ENCODE measurements at regions not wholly inside any gene's neighbourhood (a gene's known extent, or its start where the extent isn't known, plus 50 kb on each side); places are given as distances from the start of the nearest gene placed in this dataset.

- 20 to 41% methylated on average over 2 of the region's 2 CpGs for WGBS, 2 donors
- TF ChIP-seq CTCF (IDR thresholded peaks at IDR 0.05) (no peak), POLR2A (IDR thresholded peaks at IDR 0.05) (no peak)
- no peaks in the 10 kb centered on the region for H3K36me3 ChIP-seq
- H3K4me3 ChIP-seq, result peak overlapping the region in 2 of 4 donors; percentile 32 to 44
- no peaks in the 10 kb centered on the region for H3K27me3 ChIP-seq
- intact Hi-C loops (cut with DNase I), result no loop called here
- no peak for DNase-seq
- H3K4me1 ChIP-seq, result peaks cover 3 to 35% (median 6%) of the 10 kb centered on the region in 3 donors
- H3K9me3 ChIP-seq, result no peaks in the 10 kb centered on the region
- H3K27ac ChIP-seq, result peak overlapping the region; percentile 46 to 84 (median 80)
Observed at GRCh38 chr1:59020151-59020997, 236.5 kb upstream of the JUN start.

GRCh38 chr1:59022199-59022598, 238.4 kb upstream of the JUN start:
- no peak overlapping the region for H3K27ac ChIP-seq
- intact Hi-C loops (cut with DNase I), result no loop called here
- no peaks in the 10 kb centered on the region for H3K9me3 ChIP-seq
- 89 to 95% methylated on average over 3 of the region's 3 CpGs for WGBS, 2 donors
- H3K4me3 ChIP-seq, result no peak overlapping the region
- no peaks in the 10 kb centered on the region for H3K27me3 ChIP-seq
- DNase-seq, result no peak
- TF ChIP-seq POLR2A (IDR thresholded peaks at IDR 0.05) (no peak), CTCF (IDR thresholded peaks at IDR 0.05) (no peak)
- no peaks in the 10 kb centered on the region for H3K36me3 ChIP-seq
- H3K4me1 ChIP-seq, result peaks cover 3 to 24% (median 6%) of the 10 kb centered on the region in 3 donors

GRCh38 chr1:59022799-59023198, 239.0 kb upstream of the JUN start:
- Histone ChIP-seq H3K9me3 (no peaks in the 10 kb centered on the region), H3K27me3 (no peaks in the 10 kb centered on the region), H3K4me3 (no peak overlapping the region), H3K27ac (no peak overlapping the region), H3K36me3 (no peaks in the 10 kb centered on the region), H3K4me1 (peaks cover 3 to 24% (median 6%) of the 10 kb centered on the region in 3 donors)
- intact Hi-C loops (cut with DNase I), result no loop called here
- TF ChIP-seq POLR2A (IDR thresholded peaks at IDR 0.05) (no peak), CTCF (IDR thresholded peaks at IDR 0.05) (no peak)
- 83 to 90% methylated on average over 2 to 3 of the region's 3 CpGs for WGBS, 2 donors
- DNase-seq, result no peak

DNA sequence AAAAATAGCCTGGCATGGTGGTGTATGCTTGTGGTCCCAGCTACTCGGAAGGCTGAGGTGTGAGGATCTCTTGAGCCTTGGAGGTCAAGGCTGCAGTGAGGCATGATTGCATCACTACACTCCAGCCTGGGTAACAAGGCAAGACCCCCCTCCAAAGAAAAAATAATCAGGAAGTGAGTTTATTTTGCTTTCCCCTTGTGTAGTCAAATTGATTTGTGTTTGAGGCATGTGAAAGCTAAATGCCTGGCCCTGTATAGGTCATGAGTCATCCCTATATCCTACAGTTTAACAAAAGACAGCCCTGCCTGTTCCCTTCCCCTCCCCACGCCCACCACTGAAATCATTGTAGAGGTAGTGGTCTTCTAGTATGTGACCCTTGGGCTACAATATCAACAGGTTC, 241.4 kb upstream of the JUN start:
- Histone ChIP-seq H3K27ac (no peak overlapping the region), H3K4me3 (no peak overlapping the region), H3K36me3 (no peaks in the 10 kb centered on the region), H3K4me1 (peaks cover 3 to 19% (median 6%) of the 10 kb centered on the region in 3 donors), H3K27me3 (no peaks in the 10 kb centered on the region), H3K9me3 (no peaks in the 10 kb centered on the region)
- no peak for TF ChIP-seq POLR2A (IDR thresholded peaks at IDR 0.05)
- no peak for TF ChIP-seq CTCF (IDR thresholded peaks at IDR 0.05)
- intact Hi-C loops (cut with DNase I), result no loop called here
- no peak for DNase-seq
- WGBS, 2 donors, result 65 to 75% methylated on average over 2 of the region's 2 CpGs

DNA sequence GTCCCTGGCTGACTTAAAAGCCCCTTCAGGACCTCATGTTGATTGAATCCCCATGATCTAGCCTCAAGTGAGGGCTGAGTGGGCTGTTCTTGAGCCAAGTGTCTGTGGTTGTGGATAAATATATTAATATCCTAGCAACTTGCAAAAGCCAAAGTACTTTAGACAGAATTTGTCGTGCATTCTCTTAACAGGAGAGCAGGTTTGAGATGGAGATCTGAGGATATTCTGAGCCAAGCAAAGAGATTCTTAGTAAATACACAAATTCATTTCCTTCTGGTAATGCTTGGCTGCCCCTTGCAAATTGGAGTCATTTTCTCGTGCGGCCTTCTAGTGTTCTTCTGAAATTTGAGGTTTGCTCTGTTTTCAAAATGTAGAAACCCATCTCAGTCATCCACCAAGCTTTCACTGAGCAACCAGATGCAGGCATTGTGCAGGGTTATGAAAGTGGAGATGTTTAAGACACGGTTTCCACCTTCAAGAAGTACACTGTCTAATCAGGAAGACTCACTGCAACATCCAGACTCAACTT, 242.1 kb upstream of the JUN start:
- no peak overlapping the region for H3K4me3 ChIP-seq
- no peaks in the 10 kb centered on the region for H3K36me3 ChIP-seq
- peaks cover 0 to 12% (median 0%) of the 10 kb centered on the region in 3 donors for H3K4me1 ChIP-seq
- no peak for DNase-seq
- no peaks in the 10 kb centered on the region for H3K27me3 ChIP-seq
- intact Hi-C loops (cut with DNase I), result no loop called here
- peak overlapping the region in 1 of 4 donors; percentile 25 for H3K27ac ChIP-seq
- no peak for TF ChIP-seq CTCF (IDR thresholded peaks at IDR 0.05)
- TF ChIP-seq POLR2A (IDR thresholded peaks at IDR 0.05), result no peak
- H3K9me3 ChIP-seq, result no peaks in the 10 kb centered on the region
- 63 to 67% methylated on average over 4 of the region's 4 CpGs for WGBS, 2 donors
